Stimulated activated CD4-positive, alpha-beta T cell treated with anti-CD3 and anti-CD28 coated beads, Interleukin-15, amount 100 ng/mL, for 48 hours (primary cell): ENCODE measurements at regions not wholly inside any gene's neighbourhood (a gene's known extent, or its start where the extent isn't known, plus 50 kb on each side); places are given as distances from the start of the nearest gene placed in this dataset.

ENCODE experiments used
- DNase-seq, 2 donors: peaks; one replicate each; pipeline ENCODE4 v3.0.0-alpha.2; 2020; ENCODE audit warnings: low read depth in 2 of 2

- no peak for DNase-seq
Measured at GRCh38 chr4:89549907-89550306, 242.3 kb upstream of the GPRIN3 start.

DNA sequence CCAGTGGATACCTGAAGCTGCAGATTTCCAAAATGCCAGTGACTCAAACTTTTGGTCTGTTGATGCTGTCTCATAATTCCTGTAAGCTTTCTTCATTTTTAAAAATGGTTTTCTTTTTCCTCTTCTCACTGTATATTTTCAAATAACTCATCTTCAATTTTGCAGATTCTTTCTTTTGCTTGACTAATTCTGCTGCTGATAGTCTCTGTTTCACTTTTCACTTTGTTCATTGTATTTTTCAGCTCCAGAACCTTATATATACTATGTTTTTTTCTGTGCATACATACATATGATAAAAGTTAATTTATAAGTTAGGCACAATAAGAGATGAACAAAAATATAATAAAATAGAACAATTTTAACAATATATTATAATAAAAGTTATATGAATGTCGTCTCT is 237.7 kb upstream of the GPRIN3 start:
- DNase-seq = no peak

DNA sequence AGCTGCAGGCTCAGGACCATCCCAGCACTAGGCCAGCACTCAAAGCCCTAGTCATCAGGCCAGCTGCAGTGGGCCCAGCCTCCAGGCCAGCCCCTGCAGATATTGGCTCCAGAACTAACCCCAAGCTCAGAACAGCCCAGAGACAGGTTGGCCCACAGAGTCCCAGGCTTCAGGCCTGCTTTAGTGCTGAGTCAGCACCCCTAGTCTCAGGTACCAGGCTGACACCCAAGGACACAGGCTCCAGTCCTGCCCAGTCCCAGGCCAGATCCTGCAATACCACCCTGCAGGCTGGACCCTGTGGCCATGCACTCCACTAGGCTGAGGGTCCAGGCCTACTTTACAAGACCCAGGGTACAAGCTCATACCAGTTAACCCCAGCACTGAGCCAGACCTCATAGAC is 234.4 kb upstream of the GPRIN3 start:
- no peak for DNase-seq

DNA sequence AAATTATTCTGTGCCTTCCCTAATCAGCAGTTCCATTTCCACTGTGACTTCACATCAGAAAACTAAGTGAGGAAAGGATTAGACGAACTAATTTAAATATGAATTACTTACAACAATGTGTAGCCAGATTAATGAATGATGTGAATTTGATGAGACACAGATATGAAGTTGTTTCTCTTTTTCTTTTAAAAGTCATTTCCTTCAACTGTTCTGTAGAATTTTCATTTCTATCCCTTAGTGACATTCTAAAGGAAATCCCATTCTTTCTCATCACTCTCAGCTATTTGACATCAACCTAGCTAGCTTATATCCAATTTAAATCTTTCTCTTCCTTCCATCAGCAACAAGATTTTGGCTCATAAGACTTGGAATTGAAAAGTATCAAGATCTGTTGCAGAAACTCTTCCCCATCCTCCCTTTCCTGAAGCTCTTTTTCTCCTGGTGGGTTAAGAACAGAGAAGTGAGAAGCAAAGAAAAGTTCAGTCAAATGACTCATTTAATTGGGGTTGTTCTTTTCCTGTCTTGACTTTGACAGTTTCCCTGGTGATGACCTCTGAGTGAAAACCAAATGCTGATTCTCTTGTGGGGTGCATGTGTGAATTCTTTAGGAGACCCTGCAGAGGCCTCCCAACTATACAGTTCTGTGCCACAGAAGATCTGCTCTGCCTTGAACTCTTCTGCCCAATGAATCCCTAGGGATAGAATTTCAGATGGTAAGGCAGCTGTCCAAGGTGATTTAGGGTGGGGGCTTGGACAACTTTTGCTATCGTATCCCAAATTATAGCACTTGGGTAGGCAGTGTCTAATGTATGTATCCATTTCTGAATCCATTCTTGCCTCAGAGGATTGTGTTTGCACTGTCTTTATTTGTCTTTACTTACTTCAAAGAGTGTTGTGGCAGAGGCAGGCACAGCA is 232.5 kb upstream of the GPRIN3 start:
- no peak for DNase-seq

DNA sequence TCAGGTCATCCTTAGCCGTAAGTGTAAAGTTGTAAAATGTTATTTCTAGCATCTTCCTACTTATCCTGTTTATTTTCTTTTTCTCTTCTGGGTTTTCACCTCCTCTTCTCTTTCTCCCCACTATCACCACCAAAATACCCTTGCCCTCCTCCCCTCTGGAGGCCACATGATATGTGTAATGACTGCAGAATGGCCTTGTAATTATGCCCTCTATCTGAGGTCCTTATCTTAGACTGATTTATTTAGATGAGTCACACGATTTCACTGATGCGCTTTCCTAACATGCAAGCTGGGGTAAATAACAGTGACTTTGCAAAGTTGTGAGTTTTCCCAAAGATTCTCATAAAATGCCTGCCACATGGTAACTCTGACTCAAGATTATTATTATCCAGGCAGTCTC is 231.8 kb upstream of the GPRIN3 start:
- DNase-seq = no peak

GRCh38 chr4:89538886-89539285 is 231.3 kb upstream of the GPRIN3 start:
- DNase-seq = no peak

- no peak for DNase-seq
Measured at GRCh38 chr4:89538171-89538570, 230.6 kb upstream of the GPRIN3 start.

- DNase-seq = no peak
Measured at GRCh38 chr4:89537281-89537680, 229.7 kb upstream of the GPRIN3 start.

- DNase-seq = no peak
Measured at GRCh38 chr4:89535251-89535650, 227.7 kb upstream of the GPRIN3 start.

DNA sequence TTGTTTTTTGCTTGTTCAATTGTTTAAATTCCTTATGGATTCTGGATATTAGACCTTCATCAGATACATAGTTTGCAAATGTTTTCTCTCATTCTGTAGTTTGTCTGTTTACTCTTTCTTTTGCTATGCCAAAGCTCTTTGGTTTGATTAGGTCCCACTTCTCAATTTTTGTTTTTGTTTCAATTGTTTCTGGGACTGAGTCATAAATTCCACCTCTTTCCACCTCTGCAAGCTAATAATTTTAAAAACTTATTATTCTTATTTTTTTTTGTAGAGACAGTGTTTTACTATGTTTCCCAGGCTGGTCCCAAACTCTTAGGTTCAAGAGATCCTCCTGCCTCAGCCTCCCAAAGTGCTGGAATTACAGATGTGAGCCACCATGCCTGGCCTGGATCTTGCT is 226.8 kb upstream of the GPRIN3 start:
- no peak for DNase-seq

DNA sequence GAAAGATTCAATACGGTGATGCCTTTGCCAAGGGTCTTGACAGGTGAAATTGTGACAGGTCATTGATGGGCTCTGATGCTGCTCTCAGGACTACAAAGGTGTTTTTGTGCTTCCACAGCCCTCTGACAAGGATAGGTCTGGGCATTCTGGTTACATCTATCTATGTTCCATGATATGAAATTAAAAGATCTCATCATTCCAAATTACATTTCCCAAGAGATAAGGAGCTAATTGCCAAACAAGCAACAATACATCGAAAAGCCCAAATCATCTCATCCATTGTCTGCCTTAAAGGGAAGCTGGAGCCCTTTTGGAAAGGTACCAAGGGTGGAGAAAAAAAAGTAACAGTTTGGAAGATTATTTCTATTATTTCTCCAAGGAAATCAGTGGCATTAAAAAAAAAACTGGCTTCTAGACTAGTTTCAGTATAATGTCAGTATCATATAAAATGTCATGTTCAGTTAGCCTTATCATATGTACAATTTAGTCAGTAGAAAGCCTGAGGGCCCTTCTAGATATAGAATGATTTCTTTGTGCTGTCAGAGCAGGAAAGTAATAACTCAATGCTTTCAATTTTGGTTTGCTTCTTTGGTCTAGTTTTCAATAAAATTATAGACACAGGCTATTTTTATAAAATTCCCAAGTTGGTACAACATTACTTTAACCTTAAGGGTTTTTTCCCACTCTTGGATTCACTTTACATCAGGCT is 224.5 kb upstream of the GPRIN3 start:
- no peak for DNase-seq

DNA sequence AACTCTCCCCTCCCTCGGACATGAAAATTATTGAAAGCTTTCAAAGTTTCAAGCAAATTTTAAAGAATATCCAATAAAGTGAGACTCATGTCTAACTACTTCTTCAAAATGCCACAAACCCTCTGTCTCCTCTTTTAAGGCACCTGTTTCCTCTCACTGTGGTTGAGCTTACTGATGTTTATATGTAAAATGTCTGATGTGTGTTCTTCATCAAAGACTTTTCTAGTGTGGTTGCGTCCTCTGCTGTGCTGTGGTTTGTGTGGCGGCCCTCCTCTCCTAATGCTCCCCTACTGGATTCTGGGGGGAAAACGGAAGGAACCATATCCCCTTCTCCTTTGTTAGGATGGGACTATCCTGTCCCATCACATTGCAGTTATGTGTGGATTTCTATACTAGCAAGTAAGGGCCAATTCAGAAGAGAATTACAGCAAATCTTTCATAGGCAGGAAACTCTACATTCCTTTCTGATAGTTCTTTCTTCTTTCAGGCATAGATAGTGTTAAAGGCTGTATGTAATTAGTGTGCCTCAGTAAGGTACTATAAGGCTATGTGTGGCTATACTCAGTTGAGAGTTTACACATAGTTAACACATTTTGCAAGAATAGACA is 221.0 kb upstream of the GPRIN3 start:
- no peak for DNase-seq

GRCh38 chr4:89521826-89522225 is 214.2 kb upstream of the GPRIN3 start:
- no peak for DNase-seq

DNA sequence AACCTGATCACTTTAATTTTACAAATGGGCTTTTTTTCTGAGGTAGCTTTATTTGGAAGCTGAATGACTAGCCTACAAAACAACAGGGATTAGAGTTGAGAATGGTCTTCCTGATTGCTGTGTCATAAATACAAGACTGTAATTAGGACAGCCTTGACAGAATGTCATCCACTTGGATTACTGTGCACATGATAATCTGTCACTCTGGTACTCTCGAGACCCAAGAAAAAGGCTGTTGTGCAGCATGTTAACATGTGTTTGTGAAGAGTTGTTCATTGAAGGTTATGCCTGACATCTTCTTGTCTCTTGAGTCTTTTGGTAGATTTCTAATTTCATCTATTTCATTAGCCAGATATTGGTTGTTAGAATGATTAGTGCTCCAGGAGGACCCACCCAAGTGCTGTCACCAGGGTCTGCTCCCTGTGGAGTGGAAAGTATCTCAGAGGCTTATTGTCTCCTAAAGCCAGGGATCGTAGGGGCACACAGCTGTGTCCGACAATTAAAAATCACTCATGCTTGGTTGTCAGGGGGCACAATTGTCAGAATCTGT is 212.2 kb upstream of the GPRIN3 start:
- DNase-seq = no peak

GRCh38 chr4:89518259-89518658 is 210.7 kb upstream of the GPRIN3 start:
- no peak for DNase-seq

DNA sequence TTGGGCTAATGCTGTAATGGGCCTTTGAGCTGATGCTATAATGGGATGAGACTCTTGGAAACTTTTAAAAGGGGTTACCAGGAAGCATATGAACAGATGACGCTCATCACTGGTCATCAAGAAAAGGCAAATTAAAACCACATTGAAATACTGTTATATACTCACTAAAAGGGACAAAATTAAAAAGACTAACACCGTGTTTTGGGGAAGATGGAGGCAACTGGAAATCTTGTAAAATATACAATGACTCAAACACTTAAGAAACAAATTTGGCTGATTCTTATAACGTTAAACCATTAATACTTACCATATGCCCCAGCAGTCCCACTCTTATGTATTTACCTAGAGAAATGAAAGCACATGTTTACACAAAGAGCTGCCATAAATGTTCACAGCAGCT is 207.2 kb upstream of the GPRIN3 start:
- no peak for DNase-seq

DNA sequence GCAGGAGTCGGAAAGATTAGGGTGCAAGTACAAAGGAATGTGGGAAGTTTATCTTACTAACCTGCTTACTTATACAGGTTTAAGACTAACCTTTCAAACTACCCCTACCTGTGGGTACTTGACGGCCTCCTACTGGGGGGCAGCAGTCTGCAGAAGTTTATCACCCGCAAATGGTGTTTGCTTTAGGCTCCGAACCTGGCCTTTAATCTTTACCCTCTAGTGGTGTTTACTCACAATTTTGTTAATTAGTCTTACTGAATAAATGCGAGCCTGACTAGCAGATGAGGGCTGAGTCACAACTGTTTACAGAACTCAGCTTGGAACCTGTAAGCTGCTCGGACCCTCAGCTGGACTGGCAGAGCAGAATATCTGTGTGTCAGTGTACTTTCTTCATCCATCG is 204.2 kb upstream of the GPRIN3 start:
- DNase-seq = no peak

- DNase-seq = peak; percentile 0 to 1
Measured at GRCh38 chr4:89509708-89510281, 202.2 kb upstream of the GPRIN3 start.

- no peak for DNase-seq
Measured at GRCh38 chr4:89506866-89507491, 199.4 kb upstream of the GPRIN3 start.

GRCh38 chr4:89502581-89502980 is 195.0 kb upstream of the GPRIN3 start:
- DNase-seq = no peak

GRCh38 chr4:89497517-89498308 is 190.1 kb upstream of the GPRIN3 start:
- no peak for DNase-seq
